ENCODE measurements at regions not wholly inside any gene's neighbourhood (a gene's known extent, or its start where the extent isn't known, plus 50 kb on each side); places are given as distances from the start of the nearest gene placed in this dataset.

GRCh38 chr10:3995302-3996210 lies 210.5 kb upstream of the KLF6 start:
- TF ChIP-seq CCAR2 (IDR thresholded peaks at IDR 0.05; ENCODE audit: low read depth, low read length) (no peak), MBD1 (CRISPR knock-in tag; IDR thresholded peaks at IDR 0.05) (no peak), SP2 (IDR thresholded peaks at IDR 0.05; ENCODE audit: extremely low read depth, low read depth, low read length, poor library complexity, severe bottlenecking) (no peak), FOXA1 (IDR thresholded peaks at IDR 0.05; ENCODE audit: borderline replicate concordance) (no peak), PRDM10 (IDR thresholded peaks at IDR 0.05; ENCODE audit: partially characterized antibody) (no peak), ATF7 (IDR thresholded peaks at IDR 0.05) (no peak), HINFP (tag; conservative IDR thresholded peaks at IDR 0.05; ENCODE audit: low read depth) (no peak)
- H3K4me3 ChIP-seq, result no peak overlapping the region
- no peak overlapping the region for H3K9ac ChIP-seq (ENCODE audit: insufficient read depth in 1 of 2, low read depth in 2 of 2, low read length in 2 of 2)
- H4K20me1 ChIP-seq (replicated peaks; ENCODE audit: control insufficient read depth, insufficient read depth, low read length), result no peaks in the 10 kb centered on the region
- H3K4me1 ChIP-seq (replicated peaks in 1 of 2; ENCODE audit: control insufficient read depth in 2 of 2, insufficient read depth in 2 of 2, low read length in 2 of 2), result 0 out of 5 replicates have a peak, but pooled peaks cover 0 to 3% of the 10 kb centered on the region in 2 experiments
- H3K9me3 ChIP-seq (replicated peaks; ENCODE audit: control insufficient read depth, insufficient read depth, low read depth, low read length), result 0 out of 2 replicates have a peak, but pooled peaks cover 2% of the 10 kb centered on the region
- DNase-seq (ENCODE audit: extremely low read depth in 1 of 4, low spot score in 3 of 4) (no peak), ATAC-seq (no peak), FAIRE-seq (no peak)
- no peak overlapping the region for H3K27ac ChIP-seq (ENCODE audit: extremely low read depth, low read depth, low read length)
- H3K9me1 ChIP-seq (ENCODE audit: control insufficient read depth, insufficient read depth, low read length), result no peaks in the 10 kb centered on the region
- in situ Hi-C loops (cut with MboI) (no loop called here), intact Hi-C loops (cut with micrococcal nuclease) (no loop called here)
- no TSS peak for BruUV-seq (replicated peaks)
- no peaks in the 10 kb centered on the region for H3K36me3 ChIP-seq (ENCODE audit: control insufficient read depth, insufficient read depth, low read length)
- WGBS (ENCODE audit: insufficient coverage, low coverage, missing lambda C conversion rate), result 7% methylated on average over 8 of the region's 8 CpGs
- CTCF ChIA-PET (ENCODE audit: low intra/inter-chr PET ratio), result no interaction called here
- H3K79me2 ChIP-seq (ENCODE audit: control insufficient read depth, insufficient read depth, low read length), result no peaks in the 10 kb centered on the region
- H3K4me2 ChIP-seq (ENCODE audit: insufficient read depth, low read length), result no peak overlapping the region
- POLR2A ChIA-PET, result interaction anchor here (1.4 kb wide), 1 partner anchor 210 kb away, joined by 3 read pairs; the partner anchor contains the start of gene KLF6
- peaks cover 3 to 15% of the 10 kb centered on the region in 2 experiments; a peak in 3 of 5 replicates for H3K27me3 ChIP-seq (ENCODE audit: control insufficient read depth in 2 of 2, insufficient read depth in 2 of 2, low read length in 2 of 2)
- H2AFZ ChIP-seq (ENCODE audit: low read depth, low read length), result no peak overlapping the region

Measured in K562 (cell line).